ENCODE measurements at regions not wholly inside any gene's neighbourhood (a gene's known extent, or its start where the extent isn't known, plus 50 kb on each side); places are given as distances from the start of the nearest gene placed in this dataset.

DNA sequence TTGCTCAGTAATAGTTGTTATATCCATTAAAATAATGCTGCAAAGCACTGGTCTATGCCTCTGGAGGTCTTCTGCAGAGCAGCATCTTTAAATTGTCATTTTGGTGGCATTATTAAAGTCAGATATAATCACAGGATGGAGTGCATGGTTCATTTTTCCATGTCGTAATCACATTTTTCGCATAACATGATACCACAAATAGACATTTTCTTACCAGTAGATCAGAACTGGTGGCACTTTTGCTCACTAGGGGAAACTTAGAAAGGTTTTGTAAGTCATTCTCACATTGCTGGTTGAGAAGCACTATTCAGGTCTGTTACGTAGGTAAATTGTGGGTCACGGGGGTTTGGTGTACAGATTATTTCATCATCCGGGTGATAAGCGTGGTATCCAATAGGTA, 484.5 kb upstream of the PRKX start:
- intact Hi-C loops (cut with DNase I): no loop called here
- TF ChIP-seq, protein P1, sequence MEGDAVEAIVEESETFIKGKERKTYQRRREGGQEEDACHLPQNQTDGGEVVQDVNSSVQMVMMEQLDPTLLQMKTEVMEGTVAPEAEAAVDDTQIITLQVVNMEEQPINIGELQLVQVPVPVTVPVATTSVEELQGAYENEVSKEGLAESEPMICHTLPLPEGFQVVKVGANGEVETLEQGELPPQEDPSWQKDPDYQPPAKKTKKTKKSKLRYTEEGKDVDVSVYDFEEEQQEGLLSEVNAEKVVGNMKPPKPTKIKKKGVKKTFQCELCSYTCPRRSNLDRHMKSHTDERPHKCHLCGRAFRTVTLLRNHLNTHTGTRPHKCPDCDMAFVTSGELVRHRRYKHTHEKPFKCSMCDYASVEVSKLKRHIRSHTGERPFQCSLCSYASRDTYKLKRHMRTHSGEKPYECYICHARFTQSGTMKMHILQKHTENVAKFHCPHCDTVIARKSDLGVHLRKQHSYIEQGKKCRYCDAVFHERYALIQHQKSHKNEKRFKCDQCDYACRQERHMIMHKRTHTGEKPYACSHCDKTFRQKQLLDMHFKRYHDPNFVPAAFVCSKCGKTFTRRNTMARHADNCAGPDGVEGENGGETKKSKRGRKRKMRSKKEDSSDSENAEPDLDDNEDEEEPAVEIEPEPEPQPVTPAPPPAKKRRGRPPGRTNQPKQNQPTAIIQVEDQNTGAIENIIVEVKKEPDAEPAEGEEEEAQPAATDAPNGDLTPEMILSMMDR (IDR thresholded peaks at IDR 0.05): no peak
- no peak for TF ChIP-seq POLR2A (IDR thresholded peaks at IDR 0.05)
- Histone ChIP-seq H3K4me3 (no peak overlapping the region), H3K4me1 (replicated peaks in 1 of 2) (no peaks in the 10 kb centered on the region), H3K9me3 (replicated peaks in 1 of 3) (no peaks in the 10 kb centered on the region), H3K27ac (no peak overlapping the region), H3K36me3 (replicated peaks in 1 of 2) (no peaks in the 10 kb centered on the region), H3K27me3 (no peaks in the 10 kb centered on the region)
- WGBS, 4 donors: 75 to 86% (median 85%) methylated on average over 6 of the region's 6 CpGs
- no peak for DNase-seq

GRCh38 chrX:4193500-4194155, 480.2 kb upstream of the PRKX start:
- H3K27ac ChIP-seq: no peak overlapping the region
- no peaks in the 10 kb centered on the region for H3K9me3 ChIP-seq (replicated peaks in 1 of 3)
- DNase-seq: no peak
- H3K27me3 ChIP-seq: no peaks in the 10 kb centered on the region
- no peaks in the 10 kb centered on the region for H3K4me1 ChIP-seq (replicated peaks in 1 of 2)
- WGBS, 4 donors: 76 to 83% (median 79%) methylated on average over 6 of the region's 6 CpGs
- H3K36me3 ChIP-seq (replicated peaks in 1 of 2): no peaks in the 10 kb centered on the region
- intact Hi-C loops (cut with DNase I): no loop called here
- no peak for TF ChIP-seq POLR2A (IDR thresholded peaks at IDR 0.05)
- TF ChIP-seq, protein P1 (IDR thresholded peaks at IDR 0.05): no peak
- H3K4me3 ChIP-seq: no peak overlapping the region

GRCh38 chrX:4186331-4186730, 472.9 kb upstream of the PRKX start:
- 50 to 61% (median 55%) methylated on average over 2 of the region's 2 CpGs for WGBS, 4 donors
- no peaks in the 10 kb centered on the region for H3K36me3 ChIP-seq (replicated peaks in 1 of 2)
- TF ChIP-seq, protein P1 (IDR thresholded peaks at IDR 0.05): no peak
- TF ChIP-seq POLR2A (IDR thresholded peaks at IDR 0.05): no peak
- H3K27me3 ChIP-seq: no peaks in the 10 kb centered on the region
- H3K4me3 ChIP-seq: no peak overlapping the region
- no peak overlapping the region for H3K27ac ChIP-seq
- intact Hi-C loops (cut with DNase I): no loop called here
- H3K4me1 ChIP-seq (replicated peaks in 1 of 2): no peaks in the 10 kb centered on the region
- DNase-seq: no peak
- no peaks in the 10 kb centered on the region for H3K9me3 ChIP-seq (replicated peaks in 1 of 3)

GRCh38 chrX:4185086-4185485, 471.6 kb upstream of the PRKX start:
- no peak for DNase-seq
- no peaks in the 10 kb centered on the region for H3K9me3 ChIP-seq (replicated peaks in 1 of 3)
- H3K4me1 ChIP-seq (replicated peaks in 1 of 2): no peaks in the 10 kb centered on the region
- no peak overlapping the region for H3K4me3 ChIP-seq
- no peak overlapping the region for H3K27ac ChIP-seq
- 69 to 80% (median 77%) methylated on average over 4 of the region's 4 CpGs for WGBS, 4 donors
- no peaks in the 10 kb centered on the region for H3K27me3 ChIP-seq
- no peak for TF ChIP-seq POLR2A (IDR thresholded peaks at IDR 0.05)
- TF ChIP-seq, protein P1 (IDR thresholded peaks at IDR 0.05): no peak
- intact Hi-C loops (cut with DNase I): no loop called here
- H3K36me3 ChIP-seq (replicated peaks in 1 of 2): no peaks in the 10 kb centered on the region
